ENCODE measurements at regions not wholly inside any gene's neighbourhood (a gene's known extent, or its start where the extent isn't known, plus 50 kb on each side); places are given as distances from the start of the nearest gene placed in this dataset.

DNA sequence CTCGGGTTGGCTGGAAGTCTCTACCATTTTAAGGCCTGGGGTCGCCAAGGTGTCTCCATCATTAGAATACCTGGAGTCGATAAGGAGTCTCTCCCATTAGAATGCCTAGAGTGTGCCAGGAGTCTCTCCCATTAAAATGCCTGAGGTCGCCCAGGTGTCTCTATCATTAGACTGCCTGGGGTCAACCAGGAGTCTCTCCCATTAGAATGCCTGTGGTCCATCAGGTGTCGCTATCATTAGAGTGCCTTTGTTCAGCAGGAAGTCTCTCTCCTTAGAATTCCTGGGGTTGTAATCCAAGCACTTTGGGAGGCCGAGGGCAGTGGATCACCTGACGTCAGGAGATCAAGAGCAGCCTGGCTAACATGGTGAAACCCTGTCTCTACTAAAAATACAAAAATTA lies 1533.0 kb downstream of the UQCRFS1 start:
- Mint-ChIP-seq H3K36me3 (ENCODE audit: low read depth) (no peaks in the 10 kb centered on the region), H3K4me3 (no peak overlapping the region), H3K4me1 (no peaks in the 10 kb centered on the region), H3K27me3 (ENCODE audit: low read depth, poor library complexity) (no peaks in the 10 kb centered on the region), H3K27ac (no peak overlapping the region), H3K9me3 (peaks cover 87% of the 10 kb centered on the region)
- TF ChIP-seq, protein P1, sequence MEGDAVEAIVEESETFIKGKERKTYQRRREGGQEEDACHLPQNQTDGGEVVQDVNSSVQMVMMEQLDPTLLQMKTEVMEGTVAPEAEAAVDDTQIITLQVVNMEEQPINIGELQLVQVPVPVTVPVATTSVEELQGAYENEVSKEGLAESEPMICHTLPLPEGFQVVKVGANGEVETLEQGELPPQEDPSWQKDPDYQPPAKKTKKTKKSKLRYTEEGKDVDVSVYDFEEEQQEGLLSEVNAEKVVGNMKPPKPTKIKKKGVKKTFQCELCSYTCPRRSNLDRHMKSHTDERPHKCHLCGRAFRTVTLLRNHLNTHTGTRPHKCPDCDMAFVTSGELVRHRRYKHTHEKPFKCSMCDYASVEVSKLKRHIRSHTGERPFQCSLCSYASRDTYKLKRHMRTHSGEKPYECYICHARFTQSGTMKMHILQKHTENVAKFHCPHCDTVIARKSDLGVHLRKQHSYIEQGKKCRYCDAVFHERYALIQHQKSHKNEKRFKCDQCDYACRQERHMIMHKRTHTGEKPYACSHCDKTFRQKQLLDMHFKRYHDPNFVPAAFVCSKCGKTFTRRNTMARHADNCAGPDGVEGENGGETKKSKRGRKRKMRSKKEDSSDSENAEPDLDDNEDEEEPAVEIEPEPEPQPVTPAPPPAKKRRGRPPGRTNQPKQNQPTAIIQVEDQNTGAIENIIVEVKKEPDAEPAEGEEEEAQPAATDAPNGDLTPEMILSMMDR (IDR thresholded peaks at IDR 0.05): no peak
- no peak for DNase-seq

GRCh38 chr19:27679399-27679798 lies 1533.6 kb downstream of the UQCRFS1 start:
- peaks cover 86% of the 10 kb centered on the region for H3K9me3 Mint-ChIP-seq
- H3K27me3 Mint-ChIP-seq (ENCODE audit: low read depth, poor library complexity): no peaks in the 10 kb centered on the region
- no peaks in the 10 kb centered on the region for H3K4me1 Mint-ChIP-seq
- H3K36me3 Mint-ChIP-seq (ENCODE audit: low read depth): no peaks in the 10 kb centered on the region
- H3K4me3 Mint-ChIP-seq: no peak overlapping the region
- DNase-seq: no peak
- no peak overlapping the region for H3K27ac Mint-ChIP-seq
- TF ChIP-seq, protein P1 (IDR thresholded peaks at IDR 0.05): no peak

DNA sequence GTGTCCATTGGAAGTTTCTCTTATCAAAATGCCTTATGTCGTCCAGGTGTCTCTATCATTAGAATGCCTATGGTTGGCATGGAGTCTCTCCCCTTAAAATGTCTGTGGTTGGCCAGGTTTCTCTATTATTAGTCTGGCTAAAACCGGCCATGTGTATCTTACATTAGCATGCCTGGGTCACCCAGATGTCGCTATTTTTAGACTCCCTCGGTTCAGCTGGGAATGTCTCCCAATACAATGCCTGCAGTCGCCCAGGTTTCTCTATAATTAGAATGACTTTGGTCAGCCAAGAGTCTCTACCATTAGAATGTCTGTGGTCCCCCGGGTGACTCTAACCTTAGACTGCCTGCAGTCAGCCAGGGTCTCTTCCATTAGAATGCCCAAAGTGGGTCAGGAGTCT lies 1536.1 kb downstream of the UQCRFS1 start:
- no peaks in the 10 kb centered on the region for H3K4me1 Mint-ChIP-seq

GRCh38 chr19:27676334-27676733 lies 1536.6 kb downstream of the UQCRFS1 start:
- H3K9me3 Mint-ChIP-seq: peaks cover 97% of the 10 kb centered on the region
- no peak for DNase-seq
- TF ChIP-seq, protein P1 (IDR thresholded peaks at IDR 0.05): no peak
- no peaks in the 10 kb centered on the region for H3K27me3 Mint-ChIP-seq (ENCODE audit: low read depth, poor library complexity)
- no peaks in the 10 kb centered on the region for H3K36me3 Mint-ChIP-seq (ENCODE audit: low read depth)
- no peak overlapping the region for H3K27ac Mint-ChIP-seq
- H3K4me3 Mint-ChIP-seq: no peak overlapping the region
- no peaks in the 10 kb centered on the region for H3K4me1 Mint-ChIP-seq

More for the DNA sequence above, 1536.1 kb downstream of the UQCRFS1 start:
- Mint-ChIP-seq H3K27me3 (ENCODE audit: low read depth, poor library complexity) (no peaks in the 10 kb centered on the region), H3K4me3 (no peak overlapping the region), H3K36me3 (ENCODE audit: low read depth) (no peaks in the 10 kb centered on the region), H3K9me3 (peaks cover 91% of the 10 kb centered on the region), H3K27ac (no peak overlapping the region)
- no peak for DNase-seq
- TF ChIP-seq, protein P1 (IDR thresholded peaks at IDR 0.05): no peak

- Mint-ChIP-seq H3K9me3 (peaks cover 99% of the 10 kb centered on the region), H3K27me3 (ENCODE audit: low read depth, poor library complexity) (no peaks in the 10 kb centered on the region), H3K4me3 (no peak overlapping the region), H3K36me3 (ENCODE audit: low read depth) (no peaks in the 10 kb centered on the region), H3K4me1 (no peaks in the 10 kb centered on the region), H3K27ac (no peak overlapping the region)
- TF ChIP-seq, protein P1 (IDR thresholded peaks at IDR 0.05): no peak
- no peak for DNase-seq
Observed at GRCh38 chr19:27675771-27676170, 1537.2 kb downstream of the UQCRFS1 start.

DNA sequence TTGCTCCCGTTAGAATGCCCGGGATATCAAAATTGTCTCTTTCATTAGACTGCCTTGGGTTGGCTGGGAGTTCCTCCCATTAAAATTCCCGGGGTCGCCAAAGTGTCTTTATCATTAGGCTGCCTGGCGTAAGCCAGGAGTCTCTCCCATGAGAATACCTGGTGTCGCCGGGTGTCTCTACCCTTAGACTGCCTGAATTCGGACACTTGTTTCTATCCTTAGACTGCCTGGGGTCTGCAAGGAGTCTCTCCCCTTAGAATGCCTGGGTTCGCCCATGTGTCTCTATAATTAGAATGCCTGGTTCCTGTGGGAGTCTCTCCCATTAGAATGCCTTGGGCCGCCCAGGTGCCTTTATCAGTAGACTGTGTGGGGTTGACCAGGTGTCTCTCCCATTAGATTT lies 1538.2 kb downstream of the UQCRFS1 start:
- Mint-ChIP-seq H3K27ac (no peak overlapping the region), H3K27me3 (ENCODE audit: low read depth, poor library complexity) (no peaks in the 10 kb centered on the region), H3K4me1 (no peaks in the 10 kb centered on the region), H3K9me3 (peaks cover 99% of the 10 kb centered on the region), H3K4me3 (no peak overlapping the region), H3K36me3 (ENCODE audit: low read depth) (no peaks in the 10 kb centered on the region)
- TF ChIP-seq, protein P1 (IDR thresholded peaks at IDR 0.05): no peak
- DNase-seq: no peak
